C4-2B (cell line): ENCODE measurements at regions not wholly inside any gene's neighbourhood (a gene's known extent, or its start where the extent isn't known, plus 50 kb on each side); places are given as distances from the start of the nearest gene placed in this dataset.

Experiments used
- H3K27ac ChIP-seq: fragments of 450-650 bp; 2 replicates; pipeline ENCODE4 v1.5.1; 2017
- ZFX ChIP-seq: fragments of 450-650 bp; IDR thresholded peaks from 2 replicates; pipeline ENCODE4 v1.6.1; 2017
- TF ChIP-seq, protein P1 (sequence below): fragments of 450-650 bp; conservative IDR thresholded peaks from 2 replicates; pipeline ENCODE4 v1.5.1; 2017; ENCODE audit warnings: mild to moderate bottlenecking

DNA sequence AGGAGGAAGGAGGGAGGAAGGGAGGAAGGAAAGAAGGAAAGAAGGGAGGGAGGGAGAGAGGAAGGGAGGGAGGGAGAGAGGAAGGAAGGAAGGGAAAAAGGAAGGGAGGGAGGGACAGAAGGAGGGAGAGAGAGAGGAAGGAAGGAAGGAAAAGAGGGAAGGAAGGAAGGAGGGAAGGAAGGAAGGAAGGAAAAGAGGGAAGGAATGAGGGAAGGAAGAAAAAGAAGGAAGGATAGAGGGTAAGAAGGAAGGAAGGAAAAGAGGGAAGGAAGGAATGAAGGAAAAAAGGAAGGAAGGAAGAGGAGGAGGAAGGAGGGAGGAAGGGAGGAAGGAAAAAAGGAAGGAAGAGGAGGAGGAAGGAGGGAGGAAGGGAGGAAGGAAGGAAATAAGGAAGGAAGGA is 796.8 kb downstream of the ARAP2 start:
- no peak overlapping the region for H3K27ac ChIP-seq
- TF ChIP-seq, protein P1, sequence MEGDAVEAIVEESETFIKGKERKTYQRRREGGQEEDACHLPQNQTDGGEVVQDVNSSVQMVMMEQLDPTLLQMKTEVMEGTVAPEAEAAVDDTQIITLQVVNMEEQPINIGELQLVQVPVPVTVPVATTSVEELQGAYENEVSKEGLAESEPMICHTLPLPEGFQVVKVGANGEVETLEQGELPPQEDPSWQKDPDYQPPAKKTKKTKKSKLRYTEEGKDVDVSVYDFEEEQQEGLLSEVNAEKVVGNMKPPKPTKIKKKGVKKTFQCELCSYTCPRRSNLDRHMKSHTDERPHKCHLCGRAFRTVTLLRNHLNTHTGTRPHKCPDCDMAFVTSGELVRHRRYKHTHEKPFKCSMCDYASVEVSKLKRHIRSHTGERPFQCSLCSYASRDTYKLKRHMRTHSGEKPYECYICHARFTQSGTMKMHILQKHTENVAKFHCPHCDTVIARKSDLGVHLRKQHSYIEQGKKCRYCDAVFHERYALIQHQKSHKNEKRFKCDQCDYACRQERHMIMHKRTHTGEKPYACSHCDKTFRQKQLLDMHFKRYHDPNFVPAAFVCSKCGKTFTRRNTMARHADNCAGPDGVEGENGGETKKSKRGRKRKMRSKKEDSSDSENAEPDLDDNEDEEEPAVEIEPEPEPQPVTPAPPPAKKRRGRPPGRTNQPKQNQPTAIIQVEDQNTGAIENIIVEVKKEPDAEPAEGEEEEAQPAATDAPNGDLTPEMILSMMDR, result no peak
- TF ChIP-seq ZFX, result no peak

DNA sequence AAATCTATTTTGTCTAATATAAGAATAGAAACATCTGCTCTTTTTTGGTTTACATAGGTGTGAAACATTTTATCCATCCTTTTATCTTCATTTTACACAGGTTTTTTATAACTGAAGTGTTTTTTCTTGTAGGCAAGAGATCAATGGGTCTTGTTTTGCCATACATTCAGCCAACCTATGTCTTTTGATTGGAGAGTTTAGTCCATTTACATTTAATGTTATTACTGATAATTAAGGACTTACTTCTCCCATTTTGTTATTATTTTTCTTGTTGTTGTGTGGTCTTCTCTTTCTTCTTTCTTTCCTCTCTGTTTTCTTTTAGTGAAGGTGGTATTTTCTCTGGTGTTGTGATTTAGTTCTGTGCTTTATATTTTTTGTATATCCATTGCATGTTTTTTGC is 785.3 kb downstream of the ARAP2 start:
- no peak for TF ChIP-seq ZFX
- TF ChIP-seq, protein P1, result no peak
- H3K27ac ChIP-seq, result no peak overlapping the region

DNA sequence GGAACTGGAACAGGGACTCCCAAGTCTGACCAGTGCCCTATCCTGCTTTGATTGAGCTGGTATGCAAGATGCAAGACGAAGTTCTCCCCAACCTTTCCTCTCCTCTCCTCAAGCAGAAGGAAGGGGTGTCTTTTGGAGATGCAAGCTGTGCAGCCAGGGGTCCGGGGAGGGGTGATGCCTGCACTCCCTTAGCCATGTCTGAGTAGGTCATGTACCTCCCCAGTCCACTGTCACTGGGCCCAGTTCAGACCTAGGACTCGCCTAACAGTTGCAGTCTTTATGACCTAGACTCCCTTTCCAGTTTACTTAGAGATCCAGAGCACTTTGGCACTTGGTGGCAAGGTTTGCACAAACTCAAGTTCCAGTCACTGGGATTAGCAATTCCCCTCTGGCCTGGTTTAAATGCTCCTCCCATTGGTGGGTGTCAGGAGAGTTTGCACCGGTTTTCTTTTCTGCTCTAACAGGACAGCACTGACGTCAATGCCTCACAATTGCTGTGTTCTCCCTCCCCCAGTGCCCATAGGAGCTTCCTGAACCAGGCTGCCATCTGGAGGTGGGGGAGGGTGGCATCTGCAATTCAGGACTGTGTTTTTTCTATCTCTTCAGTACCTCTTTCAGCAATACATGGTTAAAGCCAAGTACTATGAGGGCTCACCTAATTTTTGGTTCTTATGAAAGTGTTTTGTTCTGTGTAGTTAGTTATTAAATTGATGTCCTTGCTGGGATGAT is 782.2 kb downstream of the ARAP2 start:
- no peak overlapping the region for H3K27ac ChIP-seq
- TF ChIP-seq, protein P1, result no peak; the same call in 1 of the 2 replicates
- no peak for TF ChIP-seq ZFX

DNA sequence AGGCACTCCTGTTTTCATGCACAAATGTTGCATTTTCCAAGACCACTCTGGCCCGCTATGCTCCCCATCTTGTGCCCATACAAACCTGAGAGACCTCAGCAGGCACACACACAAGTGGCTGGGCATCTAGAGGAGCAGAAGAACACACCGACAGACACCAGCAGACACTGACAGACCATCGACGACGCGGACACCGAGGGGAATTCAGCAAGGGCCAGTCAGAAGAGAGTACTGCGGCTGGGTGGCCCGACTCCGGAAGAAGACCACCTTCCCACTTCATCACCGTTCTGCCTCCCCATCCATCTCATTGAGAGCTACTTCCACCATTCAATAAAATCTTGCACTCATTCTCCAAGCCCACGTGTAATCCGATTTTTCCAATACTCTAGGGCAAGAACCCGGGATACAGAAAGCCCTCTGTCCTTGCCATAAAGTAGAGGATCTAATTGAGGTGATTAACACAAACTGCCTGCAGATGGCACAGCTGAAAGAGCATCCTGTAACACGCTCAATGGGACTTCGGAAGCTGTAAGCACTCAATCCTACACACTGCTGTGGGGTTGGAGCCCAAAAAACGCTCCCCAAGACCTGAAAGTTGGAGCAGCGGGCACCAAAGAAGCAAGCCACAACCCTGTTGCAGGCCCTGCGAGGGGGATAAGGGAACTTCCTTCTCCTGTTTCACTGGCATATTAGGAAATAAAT is 780.9 kb downstream of the ARAP2 start:
- no peak for TF ChIP-seq ZFX
- TF ChIP-seq, protein P1, result no peak
- no peak overlapping the region for H3K27ac ChIP-seq

DNA sequence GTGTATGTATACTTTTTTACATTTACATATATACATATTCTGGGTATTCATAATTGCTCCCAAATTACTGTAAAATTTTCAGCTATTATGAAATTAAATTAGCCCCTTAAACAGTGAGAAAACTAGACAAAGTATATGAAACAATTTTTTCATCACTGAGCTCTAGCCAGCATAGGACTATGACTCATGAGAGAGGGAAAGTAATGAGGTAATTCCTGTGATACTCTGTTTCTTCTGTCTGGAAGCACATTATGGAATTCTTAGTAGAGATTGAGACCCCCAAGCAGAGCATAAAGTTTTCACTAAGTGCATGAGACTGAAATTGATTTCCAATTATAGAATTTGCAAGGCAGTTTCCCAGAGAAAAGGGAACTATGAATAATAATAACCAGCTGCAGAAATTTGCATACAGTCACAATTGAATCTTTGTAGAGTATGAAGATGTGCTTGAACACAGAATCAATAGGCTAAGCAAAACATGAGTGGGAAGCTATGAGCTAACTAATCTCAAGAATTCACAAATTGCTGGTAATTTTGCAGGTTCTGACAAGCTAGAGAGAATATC is 779.3 kb downstream of the ARAP2 start:
- no peak overlapping the region for H3K27ac ChIP-seq
- no peak for TF ChIP-seq ZFX
- TF ChIP-seq, protein P1, result no peak

DNA sequence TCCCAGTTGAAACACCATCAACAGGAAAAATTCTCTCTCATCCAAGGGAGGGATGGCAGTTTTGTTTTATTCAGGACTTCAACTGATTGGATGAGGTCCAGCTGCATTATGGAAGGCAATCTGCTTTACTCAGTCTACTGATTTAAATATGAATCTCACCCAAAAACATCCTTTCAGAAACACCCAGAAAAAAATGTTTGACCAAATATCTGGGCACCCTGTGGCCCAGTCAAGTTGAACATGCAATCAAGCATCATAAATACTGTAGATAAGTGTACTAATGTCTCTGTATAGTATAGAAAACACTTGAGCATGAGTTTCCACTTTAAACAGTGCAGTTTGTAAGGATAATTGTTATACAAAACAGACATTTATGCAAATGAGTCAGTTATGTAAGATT is 753.2 kb downstream of the ARAP2 start:
- H3K27ac ChIP-seq, result no peak overlapping the region
- TF ChIP-seq, protein P1, result no peak
- TF ChIP-seq ZFX, result no peak

DNA sequence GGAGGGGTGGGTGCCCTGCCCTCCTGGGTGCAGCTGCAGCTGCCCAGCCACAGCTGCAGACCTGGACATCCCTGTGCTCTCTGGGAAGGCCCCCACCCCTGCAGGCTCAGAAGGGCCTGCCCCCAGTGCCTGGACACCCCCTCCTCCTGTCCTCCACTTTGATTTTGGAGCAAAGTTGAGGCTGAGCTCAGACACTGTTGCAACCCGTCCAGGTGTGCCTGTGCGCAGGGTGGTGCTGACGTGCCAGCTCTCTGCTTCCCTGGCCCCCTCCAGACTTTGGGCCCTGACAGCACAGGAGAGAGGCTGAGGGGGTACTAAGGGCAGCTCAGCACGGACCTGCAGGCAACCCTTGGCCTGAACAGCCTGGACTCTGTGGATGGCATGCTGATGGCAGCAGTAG is 750.3 kb downstream of the ARAP2 start:
- no peak overlapping the region for H3K27ac ChIP-seq
- TF ChIP-seq ZFX, result no peak
- TF ChIP-seq, protein P1, result no peak
